ENCODE measurements at regions not wholly inside any gene's neighbourhood (a gene's known extent, or its start where the extent isn't known, plus 50 kb on each side); places are given as distances from the start of the nearest gene placed in this dataset.

- Mint-ChIP-seq H3K4me1 (no peaks in the 10 kb centered on the region), H3K9me3 (peaks cover 8% of the 10 kb centered on the region), H3K36me3 (ENCODE audit: low read depth) (no peaks in the 10 kb centered on the region), H3K4me3 (no peak overlapping the region), H3K27me3 (peaks cover 21% of the 10 kb centered on the region), H3K27ac (no peak overlapping the region)
- ATAC-seq (replicated peaks): no peak
Measured at GRCh38 chr14:49527221-49527620, 59.0 kb downstream of the RPS29 start.

- H3K27me3 Mint-ChIP-seq: peaks cover 21% of the 10 kb centered on the region
- no peak overlapping the region for H3K27ac Mint-ChIP-seq
- peaks cover 8% of the 10 kb centered on the region for H3K9me3 Mint-ChIP-seq
- no peak for ATAC-seq (replicated peaks)
- H3K4me3 Mint-ChIP-seq: no peak overlapping the region
- H3K36me3 Mint-ChIP-seq (ENCODE audit: low read depth): no peaks in the 10 kb centered on the region
- no peaks in the 10 kb centered on the region for H3K4me1 Mint-ChIP-seq
Measured at GRCh38 chr14:49526101-49526500, 60.1 kb downstream of the RPS29 start.

GRCh38 chr14:49516286-49516685 lies 69.9 kb downstream of the RPS29 start:
- Mint-ChIP-seq H3K27ac (no peak overlapping the region), H3K4me3 (no peak overlapping the region), H3K27me3 (peaks cover 3% of the 10 kb centered on the region), H3K4me1 (no peaks in the 10 kb centered on the region), H3K36me3 (ENCODE audit: low read depth) (no peaks in the 10 kb centered on the region), H3K9me3 (no peaks in the 10 kb centered on the region)
- ATAC-seq (replicated peaks): no peak

GRCh38 chr14:49512571-49512970 lies 73.6 kb downstream of the RPS29 start:
- no peak for ATAC-seq (replicated peaks)
- no peaks in the 10 kb centered on the region for H3K4me1 Mint-ChIP-seq
- no peaks in the 10 kb centered on the region for H3K9me3 Mint-ChIP-seq
- no peak overlapping the region for H3K27ac Mint-ChIP-seq
- no peaks in the 10 kb centered on the region for H3K36me3 Mint-ChIP-seq (ENCODE audit: low read depth)
- H3K27me3 Mint-ChIP-seq: peaks cover 5% of the 10 kb centered on the region
- H3K4me3 Mint-ChIP-seq: no peak overlapping the region

- H3K27ac Mint-ChIP-seq: no peak overlapping the region
- no peaks in the 10 kb centered on the region for H3K36me3 Mint-ChIP-seq (ENCODE audit: low read depth)
- H3K27me3 Mint-ChIP-seq: peaks cover 4% of the 10 kb centered on the region
- ATAC-seq (replicated peaks): peak; percentile 44
- no peaks in the 10 kb centered on the region for H3K4me1 Mint-ChIP-seq
- H3K9me3 Mint-ChIP-seq: no peaks in the 10 kb centered on the region
- no peak overlapping the region for H3K4me3 Mint-ChIP-seq
Measured at GRCh38 chr14:49512147-49512551, 74.0 kb downstream of the RPS29 start.

- Mint-ChIP-seq H3K27ac (no peak overlapping the region), H3K27me3 (peaks cover 14% of the 10 kb centered on the region), H3K4me1 (no peaks in the 10 kb centered on the region), H3K4me3 (no peak overlapping the region), H3K36me3 (ENCODE audit: low read depth) (no peaks in the 10 kb centered on the region), H3K9me3 (no peaks in the 10 kb centered on the region)
- no peak for ATAC-seq (replicated peaks)
Measured at GRCh38 chr14:49508124-49508523, 78.1 kb downstream of the RPS29 start.

- Mint-ChIP-seq H3K27ac (no peak overlapping the region), H3K4me1 (no peaks in the 10 kb centered on the region), H3K9me3 (no peaks in the 10 kb centered on the region), H3K36me3 (ENCODE audit: low read depth) (no peaks in the 10 kb centered on the region), H3K27me3 (peaks cover 19% of the 10 kb centered on the region), H3K4me3 (no peak overlapping the region)
- no peak for ATAC-seq (replicated peaks)
Measured at GRCh38 chr14:49506650-49507049, 79.5 kb downstream of the RPS29 start.

- Mint-ChIP-seq H3K36me3 (ENCODE audit: low read depth) (no peaks in the 10 kb centered on the region), H3K4me3 (no peak overlapping the region), H3K9me3 (no peaks in the 10 kb centered on the region), H3K27me3 (peaks cover 24% of the 10 kb centered on the region), H3K4me1 (no peaks in the 10 kb centered on the region), H3K27ac (no peak overlapping the region)
- ATAC-seq (replicated peaks): no peak
Measured at GRCh38 chr14:49505041-49505766, 81.0 kb downstream of the RPS29 start.

- Mint-ChIP-seq H3K9me3 (no peaks in the 10 kb centered on the region), H3K4me3 (no peak overlapping the region), H3K36me3 (ENCODE audit: low read depth) (no peaks in the 10 kb centered on the region), H3K27me3 (peaks cover 27% of the 10 kb centered on the region), H3K27ac (no peak overlapping the region), H3K4me1 (no peaks in the 10 kb centered on the region)
- ATAC-seq (replicated peaks): peak; percentile 55
Measured at GRCh38 chr14:49497725-49498348, 88.3 kb downstream of the RPS29 start.

- Mint-ChIP-seq H3K27me3 (peaks cover 32% of the 10 kb centered on the region), H3K27ac (no peak overlapping the region), H3K4me1 (no peaks in the 10 kb centered on the region), H3K4me3 (no peak overlapping the region), H3K9me3 (no peaks in the 10 kb centered on the region), H3K36me3 (ENCODE audit: low read depth) (no peaks in the 10 kb centered on the region)
- no peak for ATAC-seq (replicated peaks)
Measured at GRCh38 chr14:49497267-49497666, 88.9 kb downstream of the RPS29 start.

- Mint-ChIP-seq H3K27me3 (peaks cover 22% of the 10 kb centered on the region), H3K36me3 (ENCODE audit: low read depth) (no peaks in the 10 kb centered on the region), H3K4me3 (no peak overlapping the region), H3K9me3 (no peaks in the 10 kb centered on the region), H3K27ac (no peak overlapping the region), H3K4me1 (no peaks in the 10 kb centered on the region)
- ATAC-seq (replicated peaks): no peak
Measured at GRCh38 chr14:49494836-49495235, 91.3 kb downstream of the RPS29 start.

- no peak for ATAC-seq (replicated peaks)
- Mint-ChIP-seq H3K36me3 (ENCODE audit: low read depth) (no peaks in the 10 kb centered on the region), H3K27ac (no peak overlapping the region), H3K27me3 (peaks cover 17% of the 10 kb centered on the region), H3K4me3 (no peak overlapping the region), H3K4me1 (no peaks in the 10 kb centered on the region), H3K9me3 (no peaks in the 10 kb centered on the region)
Measured at GRCh38 chr14:49493557-49493956, 92.6 kb downstream of the RPS29 start.

GRCh38 chr14:49492151-49492550 lies 94.0 kb downstream of the RPS29 start:
- Mint-ChIP-seq H3K36me3 (ENCODE audit: low read depth) (no peaks in the 10 kb centered on the region), H3K9me3 (no peaks in the 10 kb centered on the region), H3K4me1 (no peaks in the 10 kb centered on the region), H3K4me3 (no peak overlapping the region), H3K27me3 (peaks cover 17% of the 10 kb centered on the region), H3K27ac (no peak overlapping the region)
- no peak for ATAC-seq (replicated peaks)

GRCh38 chr14:49489341-49489740 lies 96.8 kb downstream of the RPS29 start:
- Mint-ChIP-seq H3K27ac (no peak overlapping the region), H3K27me3 (peaks cover 19% of the 10 kb centered on the region), H3K4me1 (no peaks in the 10 kb centered on the region), H3K36me3 (ENCODE audit: low read depth) (no peaks in the 10 kb centered on the region), H3K9me3 (no peaks in the 10 kb centered on the region), H3K4me3 (no peak overlapping the region)
- ATAC-seq (replicated peaks): no peak

- Mint-ChIP-seq H3K9me3 (no peaks in the 10 kb centered on the region), H3K27ac (no peak overlapping the region), H3K36me3 (ENCODE audit: low read depth) (no peaks in the 10 kb centered on the region), H3K4me1 (peaks cover 6% of the 10 kb centered on the region), H3K27me3 (peaks cover 13% of the 10 kb centered on the region), H3K4me3 (no peak overlapping the region)
- no peak for ATAC-seq (replicated peaks)
Measured at GRCh38 chr14:49487238-49487637, 98.9 kb downstream of the RPS29 start.

Measured in activated T-helper 17 cell treated with anti-CD3 and anti-CD28 coated beads, Interleukin-2, amount 50 U/mL, for 72 hours (primary cell).